Osteocyte (in vitro differentiated cells): ENCODE measurements at regions not wholly inside any gene's neighbourhood (a gene's known extent, or its start where the extent isn't known, plus 50 kb on each side); places are given as distances from the start of the nearest gene placed in this dataset.

Source experiments
- DNase-seq: peaks from one replicate; pipeline ENCODE4 v3.0.0; 2021; ENCODE audit warnings: mixed read lengths; ENCODE audit not compliant: unreplicated experiment; ENCODE audit errors: extremely low spot score
- H3K27ac Mint-ChIP-seq: one replicate; pipeline ENCODE4 v1.8.0; 2021; ENCODE audit warnings: mild to moderate bottlenecking, mixed read lengths; ENCODE audit not compliant: unreplicated experiment
- H3K27me3 Mint-ChIP-seq: one replicate; pipeline ENCODE4 v1.8.0; 2021; ENCODE audit warnings: mixed read lengths; ENCODE audit not compliant: unreplicated experiment
- H3K36me3 Mint-ChIP-seq: one replicate; pipeline ENCODE4 v1.8.0; 2021; ENCODE audit warnings: mixed read lengths; ENCODE audit not compliant: unreplicated experiment
- H3K4me1 Mint-ChIP-seq: one replicate; pipeline ENCODE4 v1.8.0; 2021; ENCODE audit warnings: mixed read lengths; ENCODE audit not compliant: unreplicated experiment
- H3K4me3 Mint-ChIP-seq: one replicate; pipeline ENCODE4 v1.8.0; 2021; ENCODE audit warnings: mild to moderate bottlenecking, moderate library complexity, mixed read lengths; ENCODE audit not compliant: unreplicated experiment
- H3K9me3 Mint-ChIP-seq: one replicate; pipeline ENCODE4 v1.8.0; 2021; ENCODE audit warnings: mixed read lengths; ENCODE audit not compliant: unreplicated experiment
- CTCF ChIP-seq: fragments of 200-600 bp; sonication (generic); IDR thresholded peaks from 2 replicates; pipeline ENCODE4 v1.5.0; 2021; ENCODE audit warnings: antibody characterized with exemption, mild to moderate bottlenecking, moderate library complexity

- Mint-ChIP-seq H3K36me3 (no peaks in the 10 kb centered on the region), H3K4me3 (no peak overlapping the region), H3K27ac (no peak overlapping the region), H3K27me3 (no peaks in the 10 kb centered on the region), H3K4me1 (no peaks in the 10 kb centered on the region), H3K9me3 (peaks cover 9% of the 10 kb centered on the region)
- DNase-seq = peak; percentile 71
- TF ChIP-seq CTCF = no peak
These were observed 245.1 kb downstream of the MATN1 start for GRCh38 chr1:30478283-30478682.

GRCh38 chr1:30477588-30477987 lies 245.8 kb downstream of the MATN1 start:
- Mint-ChIP-seq H3K36me3 (no peaks in the 10 kb centered on the region), H3K27me3 (no peaks in the 10 kb centered on the region), H3K4me3 (no peak overlapping the region), H3K27ac (no peak overlapping the region), H3K9me3 (peaks cover 9% of the 10 kb centered on the region), H3K4me1 (no peaks in the 10 kb centered on the region)
- TF ChIP-seq CTCF = no peak
- peak; percentile 68 for DNase-seq

- Mint-ChIP-seq H3K4me1 (no peaks in the 10 kb centered on the region), H3K36me3 (no peaks in the 10 kb centered on the region), H3K4me3 (no peak overlapping the region), H3K27ac (no peak overlapping the region), H3K27me3 (no peaks in the 10 kb centered on the region), H3K9me3 (peaks cover 7% of the 10 kb centered on the region)
- peak; percentile 65 for DNase-seq
- TF ChIP-seq CTCF = no peak
These were observed 246.4 kb downstream of the MATN1 start for GRCh38 chr1:30476911-30477459.

- no peaks in the 10 kb centered on the region for H3K36me3 Mint-ChIP-seq
- no peaks in the 10 kb centered on the region for H3K4me1 Mint-ChIP-seq
- no peak overlapping the region for H3K4me3 Mint-ChIP-seq
- DNase-seq = no peak
- peaks cover 4% of the 10 kb centered on the region for H3K9me3 Mint-ChIP-seq
- no peaks in the 10 kb centered on the region for H3K27me3 Mint-ChIP-seq
- H3K27ac Mint-ChIP-seq = no peak overlapping the region
- no peak for TF ChIP-seq CTCF
These were observed 246.9 kb downstream of the MATN1 start for GRCh38 chr1:30476476-30476875.

GRCh38 chr1:30475966-30476365 lies 247.4 kb downstream of the MATN1 start:
- H3K9me3 Mint-ChIP-seq = peaks cover 4% of the 10 kb centered on the region
- no peak for DNase-seq
- H3K36me3 Mint-ChIP-seq = no peaks in the 10 kb centered on the region
- no peaks in the 10 kb centered on the region for H3K4me1 Mint-ChIP-seq
- H3K27me3 Mint-ChIP-seq = no peaks in the 10 kb centered on the region
- TF ChIP-seq CTCF = no peak
- H3K27ac Mint-ChIP-seq = no peak overlapping the region
- H3K4me3 Mint-ChIP-seq = no peak overlapping the region
